Gastrocnemius medialis (tissue), 4 donors: ENCODE measurements at regions not wholly inside any gene's neighbourhood (a gene's known extent, or its start where the extent isn't known, plus 50 kb on each side); places are given as distances from the start of the nearest gene placed in this dataset.

Source experiments
- CTCF ChIP-seq, 5 experiments: fragments of 450-650 bp in 3 of 5; fragments of 200-600 bp in 2 of 5; sonication (generic) in 2 of 5; IDR thresholded peaks in 4 of 5; conservative IDR thresholded peaks in 1 of 5; 1 replicate in 4 of 5; 2 replicates in 1 of 5; pipeline ENCODE4 v1.5.1; 2016 to 2019; ENCODE audit warnings: antibody characterized with exemption in 5 of 5, mild to moderate bottlenecking in 3 of 5, moderate library complexity in 3 of 5
- POLR2A ChIP-seq, 2 donors: fragments of 450-650 bp; IDR thresholded peaks; one replicate each; pipeline ENCODE4 v1.6.1; 2017; ENCODE audit warnings: antibody characterized with exemption in 2 of 2, mild to moderate bottlenecking in 2 of 2, moderate library complexity in 2 of 2

- TF ChIP-seq POLR2A (IDR thresholded peaks at IDR 0.05) (no peak), CTCF (IDR thresholded peaks at IDR 0.05 in 4 of 5, conservative IDR thresholded peaks at IDR 0.05 in 1 of 5) (no peak)
Observed at GRCh38 chr12:34287437-34287836, 265.1 kb downstream of the ALG10 start.
